ENCODE measurements at regions not wholly inside any gene's neighbourhood (a gene's known extent, or its start where the extent isn't known, plus 50 kb on each side); places are given as distances from the start of the nearest gene placed in this dataset.

DNA sequence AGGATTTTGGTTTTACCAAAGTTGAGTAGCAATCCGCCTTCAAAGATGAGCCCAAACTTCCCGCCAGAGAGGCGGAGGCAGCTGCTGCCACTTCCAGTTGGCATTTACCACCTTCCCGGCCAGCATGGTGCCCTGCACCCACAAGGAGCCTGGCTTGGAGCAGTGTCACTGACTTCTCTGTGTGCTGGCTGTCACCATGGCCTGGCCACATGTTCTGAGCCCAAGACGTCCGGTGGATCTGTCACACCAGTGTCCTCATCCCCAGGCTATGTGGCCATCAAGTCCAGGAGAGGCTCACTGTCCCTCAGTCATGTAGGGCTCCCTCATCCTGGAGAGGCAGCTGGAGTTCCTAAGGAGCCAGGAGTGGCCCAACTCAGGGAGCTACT, 100.6 kb downstream of the ACKR3 start:
- in situ Hi-C loops (cut with MboI) = no loop called here
- intact Hi-C loops (cut with micrococcal nuclease) = no loop called here
- Histone ChIP-seq H3K4me1 (replicated peaks in 1 of 2; ENCODE audit: control insufficient read depth in 2 of 2, insufficient read depth in 2 of 2, low read length in 2 of 2) (no peaks in the 10 kb centered on the region), H3K9ac (ENCODE audit: insufficient read depth in 1 of 2, low read depth in 2 of 2, low read length in 2 of 2) (no peak overlapping the region), H4K20me1 (replicated peaks; ENCODE audit: control insufficient read depth, insufficient read depth, low read length) (no peaks in the 10 kb centered on the region), H3K27me3 (ENCODE audit: control insufficient read depth in 2 of 2, insufficient read depth in 2 of 2, low read length in 2 of 2) (no peaks in the 10 kb centered on the region; a peak in 1 of 5 replicates), H3K4me3 (no peak overlapping the region), H3K4me2 (ENCODE audit: insufficient read depth, low read length) (no peak overlapping the region), H3K79me2 (ENCODE audit: control insufficient read depth, insufficient read depth, low read length) (no peaks in the 10 kb centered on the region), H3K36me3 (ENCODE audit: control insufficient read depth, insufficient read depth, low read length) (no peaks in the 10 kb centered on the region), H3K27ac (ENCODE audit: extremely low read depth, low read depth, low read length) (no peak overlapping the region), H2AFZ (ENCODE audit: low read depth, low read length) (no peak overlapping the region), H3K9me3 (replicated peaks; ENCODE audit: control insufficient read depth, insufficient read depth, low read depth, low read length) (no peaks in the 10 kb centered on the region), H3K9me1 (ENCODE audit: control insufficient read depth, insufficient read depth, low read length) (no peaks in the 10 kb centered on the region)
- ChIA-PET CTCF (ENCODE audit: low intra/inter-chr PET ratio) (no interaction called here), POLR2A (no interaction called here)
- 0% methylated on average over 5 of the region's 6 CpGs for WGBS (ENCODE audit: insufficient coverage, low coverage, missing lambda C conversion rate)
- no TSS peak for BruUV-seq (replicated peaks)
- no peak for DNase-seq (ENCODE audit: extremely low read depth in 1 of 4, low spot score in 3 of 4)
- no peak for TF ChIP-seq FOXP1 (CRISPR knock-in tag; IDR thresholded peaks at IDR 0.05)
- no peak for TF ChIP-seq ZNF766 (CRISPR knock-in tag; conservative IDR thresholded peaks at IDR 0.05)
- TF ChIP-seq ZNF76 (CRISPR knock-in tag; IDR thresholded peaks at IDR 0.05; ENCODE audit: borderline replicate concordance) = no peak
- no peak for TF ChIP-seq SNRNP70 (optimal IDR thresholded peaks at IDR 0.05; ENCODE audit: low read depth, low read length)
- no peak for ATAC-seq
- no peak for FAIRE-seq

DNA sequence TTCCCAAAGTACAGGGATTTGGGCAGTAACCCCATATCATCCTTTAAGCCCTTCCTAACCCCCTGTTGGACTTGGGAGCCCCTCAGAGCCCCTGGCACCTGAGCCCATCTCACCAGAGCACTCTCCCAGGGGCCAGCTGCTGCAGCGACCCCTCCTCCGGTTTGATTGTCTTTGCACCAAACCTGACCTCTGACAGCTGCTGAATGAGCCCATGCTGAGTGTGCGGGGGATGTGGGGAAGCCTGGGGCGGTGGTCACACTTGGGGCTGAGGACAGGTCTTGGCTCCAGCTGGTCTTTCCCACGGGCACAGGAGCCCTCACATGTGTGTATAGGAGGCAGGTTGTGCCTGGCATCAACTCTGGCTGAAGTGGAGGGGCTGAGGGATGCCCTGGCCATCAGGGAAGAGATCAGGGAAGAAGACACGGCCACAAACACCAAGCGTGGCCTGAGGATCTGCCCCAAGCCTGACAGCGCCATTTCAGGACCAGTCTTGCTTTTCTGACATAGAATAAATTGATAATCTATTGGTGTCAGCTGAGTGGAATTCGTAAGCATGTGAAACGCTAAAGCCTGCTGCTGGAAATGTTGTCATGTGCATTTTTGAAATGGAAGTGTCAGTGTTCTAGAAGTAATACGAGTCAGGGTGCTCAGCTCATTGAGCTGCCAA, 102.4 kb downstream of the ACKR3 start:
- no TSS peak for BruUV-seq (replicated peaks)
- 0% methylated on average over 8 of the region's 11 CpGs for WGBS (ENCODE audit: insufficient coverage, low coverage, missing lambda C conversion rate)
- no peaks in the 10 kb centered on the region for H3K4me1 ChIP-seq (replicated peaks in 1 of 2; ENCODE audit: control insufficient read depth in 2 of 2, insufficient read depth in 2 of 2, low read length in 2 of 2)
- in situ Hi-C loops (cut with MboI) (no loop called here), intact Hi-C loops (cut with micrococcal nuclease) (no loop called here)
- no peak overlapping the region for H2AFZ ChIP-seq (ENCODE audit: low read depth, low read length)
- ATAC-seq (no peak), FAIRE-seq (no peak), DNase-seq (ENCODE audit: extremely low read depth in 1 of 4, low spot score in 3 of 4) (no peak)
- H3K4me3 ChIP-seq = no peak overlapping the region
- H3K79me2 ChIP-seq (ENCODE audit: control insufficient read depth, insufficient read depth, low read length) = no peaks in the 10 kb centered on the region
- no peaks in the 10 kb centered on the region for H4K20me1 ChIP-seq (replicated peaks; ENCODE audit: control insufficient read depth, insufficient read depth, low read length)
- no peak overlapping the region for H3K27ac ChIP-seq (ENCODE audit: extremely low read depth, low read depth, low read length)
- POLR2A ChIA-PET = no interaction called here
- no peaks in the 10 kb centered on the region for H3K9me3 ChIP-seq (replicated peaks; ENCODE audit: control insufficient read depth, insufficient read depth, low read depth, low read length)
- no peaks in the 10 kb centered on the region for H3K36me3 ChIP-seq (ENCODE audit: control insufficient read depth, insufficient read depth, low read length)
- CTCF ChIA-PET (ENCODE audit: low intra/inter-chr PET ratio) = no interaction called here
- no peak overlapping the region for H3K4me2 ChIP-seq (ENCODE audit: insufficient read depth, low read length)
- H3K27me3 ChIP-seq (ENCODE audit: control insufficient read depth in 2 of 2, insufficient read depth in 2 of 2, low read length in 2 of 2) = no peaks in the 10 kb centered on the region; a peak in 1 of 5 replicates
- no peak overlapping the region for H3K9ac ChIP-seq (ENCODE audit: insufficient read depth in 1 of 2, low read depth in 2 of 2, low read length in 2 of 2)
- TF ChIP-seq, protein P1, sequence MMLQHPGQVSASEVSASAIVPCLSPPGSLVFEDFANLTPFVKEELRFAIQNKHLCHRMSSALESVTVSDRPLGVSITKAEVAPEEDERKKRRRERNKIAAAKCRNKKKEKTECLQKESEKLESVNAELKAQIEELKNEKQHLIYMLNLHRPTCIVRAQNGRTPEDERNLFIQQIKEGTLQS (IDR thresholded peaks at IDR 0.05) = no peak
- TF ChIP-seq, protein P1 (CRISPR knock-in tag; conservative IDR thresholded peaks at IDR 0.05) = no peak
- TF ChIP-seq SREBF1 (IDR thresholded peaks at IDR 0.05; ENCODE audit: borderline replicate concordance, low read depth, low read length) (no peak), MXI1 (IDR thresholded peaks at IDR 0.05; ENCODE audit: low read depth, low read length) (no peak), ZNF830 (CRISPR knock-in tag; IDR thresholded peaks at IDR 0.05) (no peak), IFI16 (CRISPR knock-in tag; IDR thresholded peaks at IDR 0.05) (no peak), SMAD2 (IDR thresholded peaks at IDR 0.05; ENCODE audit: low read depth, low read length) (no peak), KDM1A (IDR thresholded peaks at IDR 0.05) (no peak)
- TF ChIP-seq, protein P2, sequence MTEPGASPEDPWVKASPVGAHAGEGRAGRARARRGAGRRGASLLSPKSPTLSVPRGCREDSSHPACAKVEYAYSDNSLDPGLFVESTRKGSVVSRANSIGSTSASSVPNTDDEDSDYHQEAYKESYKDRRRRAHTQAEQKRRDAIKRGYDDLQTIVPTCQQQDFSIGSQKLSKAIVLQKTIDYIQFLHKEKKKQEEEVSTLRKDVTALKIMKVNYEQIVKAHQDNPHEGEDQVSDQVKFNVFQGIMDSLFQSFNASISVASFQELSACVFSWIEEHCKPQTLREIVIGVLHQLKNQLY (CRISPR knock-in tag; conservative IDR thresholded peaks at IDR 0.05) = no peak
- H3K9me1 ChIP-seq (ENCODE audit: control insufficient read depth, insufficient read depth, low read length) = no peaks in the 10 kb centered on the region

Measured in K562 (cell line).